ENCODE measurements at regions not wholly inside any gene's neighbourhood (a gene's known extent, or its start where the extent isn't known, plus 50 kb on each side); places are given as distances from the start of the nearest gene placed in this dataset.

DNA sequence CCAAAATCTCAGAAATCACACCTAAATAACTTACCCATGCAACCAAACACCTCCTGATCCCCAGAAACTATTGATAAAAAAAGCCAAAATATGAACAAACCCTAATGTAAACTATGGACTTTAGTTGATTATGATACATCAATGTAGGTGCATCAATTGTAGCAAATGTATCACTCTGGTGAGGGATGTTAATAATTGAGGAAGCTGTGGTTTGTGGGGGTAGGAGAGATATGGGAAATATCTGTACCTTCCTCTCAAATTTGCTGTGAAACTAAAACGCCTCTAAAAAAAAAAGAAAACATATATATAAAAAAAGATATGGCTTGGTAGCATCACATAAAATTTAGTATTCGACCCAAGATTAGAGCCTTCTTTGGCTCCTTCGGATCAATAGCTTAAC is 144.3 kb upstream of the CPEB2 start:
- Mint-ChIP-seq H3K36me3 (ENCODE audit: low read depth) (peaks cover 7% of the 10 kb centered on the region), H3K9me3 (peaks cover 23% of the 10 kb centered on the region), H3K4me1 (ENCODE audit: low read depth) (peaks cover 54% of the 10 kb centered on the region), H3K27me3 (ENCODE audit: insufficient read depth) (peaks cover 2% of the 10 kb centered on the region), H3K27ac (no peak overlapping the region), H3K4me3 (no peak overlapping the region)
- DNase-seq (ENCODE audit: low spot score) = no peak
- intact Hi-C loops (cut with micrococcal nuclease) = loop anchor here (2.0 to 5.0 kb wide), 5 partner anchors 63 to 1231 kb away; partner anchors contain the start of genes BOD1L1 and FBXL5

DNA sequence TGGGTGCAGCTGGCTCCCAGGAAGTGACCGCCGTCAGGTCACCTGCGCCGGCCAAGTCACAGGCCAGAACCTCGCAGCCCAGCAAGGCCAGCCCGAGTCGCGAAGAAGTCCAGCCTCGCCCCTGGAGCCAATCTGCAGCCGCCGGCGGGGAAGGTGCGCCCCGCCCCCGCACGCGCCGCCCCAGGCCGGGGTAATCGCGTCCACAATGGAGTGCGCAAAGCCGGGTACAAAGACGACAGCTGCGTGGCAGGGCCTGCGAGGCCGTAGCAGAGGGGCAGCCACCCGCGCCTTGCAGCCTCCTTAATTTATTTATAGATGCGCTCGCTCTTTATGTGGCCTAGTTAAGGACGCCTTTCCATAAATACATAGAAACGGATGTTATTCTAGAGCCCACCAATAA is 139.4 kb upstream of the CPEB2 start:
- H3K27me3 Mint-ChIP-seq (ENCODE audit: insufficient read depth) = peaks cover 10% of the 10 kb centered on the region

DNA sequence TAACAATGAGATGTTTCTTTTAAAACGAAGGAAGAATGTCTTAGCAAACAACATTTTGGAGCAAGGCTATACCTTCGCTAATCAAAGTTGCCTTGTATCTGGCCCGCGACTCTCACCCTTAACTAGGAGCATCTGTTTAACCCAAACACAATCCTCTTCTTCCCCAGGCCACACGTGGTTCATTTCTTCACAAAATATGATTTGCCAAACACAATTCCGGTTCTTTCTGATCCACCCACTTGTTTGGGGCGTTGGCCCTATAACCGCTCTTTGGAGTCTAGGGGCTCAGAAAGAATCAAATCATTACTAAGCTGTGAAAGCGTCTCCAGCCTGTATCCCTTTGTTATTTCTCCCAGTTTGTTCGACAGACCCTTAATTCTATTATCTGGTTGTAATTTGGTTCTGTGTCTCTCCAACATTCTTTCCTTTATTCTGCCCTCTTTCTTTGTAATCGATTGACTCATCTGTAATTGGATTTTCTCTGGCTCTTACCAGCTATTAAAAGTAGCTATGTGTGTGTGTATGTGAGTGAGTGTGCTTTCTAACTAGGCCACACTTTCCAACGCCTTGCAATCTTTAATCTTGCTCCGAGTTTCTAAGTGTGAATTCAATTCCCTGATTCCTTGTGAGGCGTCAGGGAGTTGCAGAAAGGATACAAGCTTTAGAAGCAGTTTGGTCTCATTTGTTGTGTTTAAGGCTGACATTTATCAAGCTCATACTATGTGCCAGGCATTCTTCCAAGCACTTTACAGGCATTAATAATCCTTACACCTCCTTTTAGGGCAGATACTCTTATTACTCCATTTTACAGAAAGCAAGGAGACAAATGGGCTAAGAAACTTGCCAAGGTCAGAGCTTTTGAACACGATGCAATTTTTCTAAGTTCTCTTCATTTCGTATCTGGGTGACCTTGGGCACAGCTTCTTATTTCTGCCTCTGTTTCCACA is 138.6 kb upstream of the CPEB2 start:
- Mint-ChIP-seq H3K27ac (no peak overlapping the region), H3K9me3 (no peaks in the 10 kb centered on the region), H3K36me3 (ENCODE audit: low read depth) (no peaks in the 10 kb centered on the region), H3K4me3 (no peak overlapping the region), H3K4me1 (ENCODE audit: low read depth) (peaks cover 15% of the 10 kb centered on the region), H3K27me3 (ENCODE audit: insufficient read depth) (peaks cover 13% of the 10 kb centered on the region)
- no peak for DNase-seq (ENCODE audit: low spot score)
- intact Hi-C loops (cut with micrococcal nuclease) = no loop called here

More for the DNA sequence above, 139.4 kb upstream of the CPEB2 start:
- peaks cover 15% of the 10 kb centered on the region for H3K4me1 Mint-ChIP-seq (ENCODE audit: low read depth)
- no peaks in the 10 kb centered on the region for H3K36me3 Mint-ChIP-seq (ENCODE audit: low read depth)
- no peak overlapping the region for H3K4me3 Mint-ChIP-seq
- no peak for DNase-seq (ENCODE audit: low spot score)
- H3K27ac Mint-ChIP-seq = no peak overlapping the region
- intact Hi-C loops (cut with micrococcal nuclease) = no loop called here
- H3K9me3 Mint-ChIP-seq = no peaks in the 10 kb centered on the region

DNA sequence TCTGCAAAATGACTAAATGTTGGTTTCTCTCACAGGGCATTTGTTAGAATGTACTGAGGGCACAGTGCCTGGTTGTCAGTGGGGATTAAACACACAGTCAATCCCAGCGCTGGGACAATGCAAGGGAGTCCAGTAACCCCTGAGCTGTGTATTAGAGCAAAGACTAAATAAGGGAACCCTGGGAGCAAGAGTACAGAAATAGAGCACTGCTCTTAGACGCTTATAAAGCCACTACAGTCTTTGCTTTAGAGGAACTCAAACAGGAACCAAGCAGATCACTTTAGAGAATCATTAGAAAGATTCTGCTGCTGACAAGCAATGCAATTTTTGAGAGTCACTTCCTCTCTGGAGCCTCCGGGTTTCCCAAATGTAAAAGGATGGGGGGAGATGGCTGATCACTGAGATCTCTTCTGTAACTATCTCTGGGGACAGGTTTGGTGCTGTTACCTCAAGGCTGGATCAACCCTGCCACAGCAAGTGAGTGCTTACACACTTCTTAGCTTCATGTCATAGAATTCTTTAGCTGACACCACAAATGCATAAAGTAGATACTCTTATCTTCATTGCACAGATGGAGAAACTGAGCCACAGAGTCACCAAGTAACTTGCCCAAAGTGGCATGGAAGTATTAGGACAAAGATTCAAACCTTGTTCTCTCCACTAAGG is 137.8 kb upstream of the CPEB2 start:
- Mint-ChIP-seq H3K4me1 (ENCODE audit: low read depth) (peaks cover 8% of the 10 kb centered on the region), H3K27ac (no peak overlapping the region), H3K4me3 (no peak overlapping the region), H3K36me3 (ENCODE audit: low read depth) (no peaks in the 10 kb centered on the region), H3K9me3 (no peaks in the 10 kb centered on the region), H3K27me3 (ENCODE audit: insufficient read depth) (peaks cover 13% of the 10 kb centered on the region)
- intact Hi-C loops (cut with micrococcal nuclease) = no loop called here
- DNase-seq (ENCODE audit: low spot score) = no peak

DNA sequence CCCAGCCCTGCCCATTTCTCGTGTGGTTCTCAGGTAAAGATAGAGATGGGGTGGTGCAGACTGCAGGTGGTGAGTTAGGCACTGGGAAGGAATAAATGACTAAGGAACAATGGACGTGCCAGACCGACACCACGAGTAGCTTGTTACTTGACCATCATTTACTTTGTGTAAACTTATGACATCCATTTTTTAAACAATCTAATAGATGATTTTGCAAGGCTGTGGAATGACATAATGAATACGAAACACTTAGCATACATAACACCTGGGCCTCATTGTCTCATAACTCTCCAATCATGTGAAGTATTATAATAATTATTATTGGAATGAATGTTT is 137.3 kb upstream of the CPEB2 start:
- H3K27ac Mint-ChIP-seq = no peak overlapping the region
- no peaks in the 10 kb centered on the region for H3K36me3 Mint-ChIP-seq (ENCODE audit: low read depth)
- no peak for DNase-seq (ENCODE audit: low spot score)
- intact Hi-C loops (cut with micrococcal nuclease) = no loop called here
- peaks cover 7% of the 10 kb centered on the region for H3K4me1 Mint-ChIP-seq (ENCODE audit: low read depth)
- no peaks in the 10 kb centered on the region for H3K9me3 Mint-ChIP-seq
- no peak overlapping the region for H3K4me3 Mint-ChIP-seq
- H3K27me3 Mint-ChIP-seq (ENCODE audit: insufficient read depth) = peaks cover 13% of the 10 kb centered on the region

DNA sequence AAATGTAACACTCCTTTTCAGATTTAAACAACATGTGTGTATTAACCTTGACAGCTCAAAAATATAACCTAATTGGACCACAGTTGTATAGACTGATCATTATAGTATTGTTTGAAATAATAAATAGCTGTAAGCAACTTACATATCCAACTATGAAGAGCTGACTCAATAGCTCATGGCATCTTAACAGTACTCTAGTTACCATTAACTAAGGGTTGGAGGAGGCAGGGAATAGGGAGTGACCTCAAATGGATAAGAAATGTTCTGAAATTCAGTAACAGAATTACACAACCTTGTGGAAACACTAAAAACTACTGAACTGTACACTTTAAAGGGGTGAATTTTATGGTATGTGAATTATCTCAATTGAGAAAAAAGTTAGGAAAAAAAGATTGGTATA is 136.5 kb upstream of the CPEB2 start:
- H3K4me1 Mint-ChIP-seq (ENCODE audit: low read depth) = peaks cover 7% of the 10 kb centered on the region
- no peaks in the 10 kb centered on the region for H3K9me3 Mint-ChIP-seq
- DNase-seq (ENCODE audit: low spot score) = no peak
- no peaks in the 10 kb centered on the region for H3K36me3 Mint-ChIP-seq (ENCODE audit: low read depth)
- intact Hi-C loops (cut with micrococcal nuclease) = no loop called here
- H3K27me3 Mint-ChIP-seq (ENCODE audit: insufficient read depth) = peaks cover 13% of the 10 kb centered on the region
- no peak overlapping the region for H3K4me3 Mint-ChIP-seq
- H3K27ac Mint-ChIP-seq = no peak overlapping the region

DNA sequence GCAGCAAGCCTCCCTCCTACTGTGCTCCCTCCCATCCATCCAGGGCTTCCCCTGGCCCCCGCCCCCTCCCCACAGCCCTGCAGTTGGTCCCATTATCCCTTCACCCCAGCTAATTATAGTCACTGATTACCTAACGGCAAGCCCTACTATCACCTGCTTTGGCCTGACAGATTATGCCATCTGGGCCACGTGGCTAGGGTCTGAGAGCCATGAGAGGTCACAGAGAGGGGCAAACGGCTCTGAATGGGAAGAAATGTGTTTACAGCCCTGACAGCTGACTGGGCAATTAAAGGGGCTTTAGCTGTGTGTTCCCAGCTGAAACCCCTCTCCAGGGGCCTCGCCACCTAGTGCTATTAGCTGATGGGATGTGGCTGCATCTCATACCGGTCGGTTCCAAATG is 134.4 kb upstream of the CPEB2 start:
- peaks cover 11% of the 10 kb centered on the region for H3K27me3 Mint-ChIP-seq (ENCODE audit: insufficient read depth)
- no peaks in the 10 kb centered on the region for H3K9me3 Mint-ChIP-seq
- H3K4me1 Mint-ChIP-seq (ENCODE audit: low read depth) = peaks cover 3% of the 10 kb centered on the region
- no peaks in the 10 kb centered on the region for H3K36me3 Mint-ChIP-seq (ENCODE audit: low read depth)
- no peak overlapping the region for H3K27ac Mint-ChIP-seq
- no peak for DNase-seq (ENCODE audit: low spot score)
- H3K4me3 Mint-ChIP-seq = no peak overlapping the region
- intact Hi-C loops (cut with micrococcal nuclease) = no loop called here

DNA sequence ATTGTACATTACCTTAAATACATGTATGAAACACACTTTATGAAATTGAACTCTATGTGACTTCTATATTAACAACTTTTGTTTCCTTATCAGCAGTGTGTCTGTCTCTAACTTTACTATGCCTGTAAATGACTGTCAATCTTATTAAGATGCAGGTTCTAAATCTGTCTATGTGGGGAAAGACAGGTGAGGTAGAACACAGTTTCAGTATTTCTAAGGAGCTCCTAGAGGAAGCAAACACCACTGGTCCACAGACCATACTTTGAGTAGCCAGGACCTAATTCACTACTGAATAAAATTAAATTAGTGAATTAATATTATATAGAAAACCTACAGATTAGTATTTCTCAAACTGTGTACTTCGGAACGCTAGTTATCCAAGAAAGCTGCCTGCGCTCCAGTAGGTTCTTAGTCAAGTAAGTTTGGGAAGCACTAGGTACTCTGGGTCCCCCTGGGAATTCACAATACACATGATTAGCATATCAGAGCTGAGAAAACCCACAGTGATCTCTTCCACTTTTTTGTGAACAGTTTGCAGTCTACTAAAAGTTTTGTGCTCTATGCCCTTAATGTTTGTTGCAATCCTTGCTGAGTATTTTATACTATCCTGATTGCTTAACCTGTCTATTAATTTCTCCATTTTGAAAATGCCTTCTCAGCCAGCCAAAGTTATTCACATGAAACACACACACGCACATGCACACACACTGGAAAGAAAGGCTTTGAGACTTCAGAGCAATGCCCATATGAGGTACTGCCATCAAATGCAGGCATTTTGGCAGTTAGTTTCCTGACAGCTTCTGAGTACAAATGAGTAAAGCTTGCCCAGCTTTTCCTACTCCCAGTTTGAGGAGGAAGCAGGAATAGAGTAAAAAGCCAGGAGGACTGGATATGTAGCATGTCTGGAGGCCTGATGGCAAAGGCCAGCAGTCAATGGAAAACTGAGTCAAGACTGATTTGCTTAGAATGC is 133.6 kb upstream of the CPEB2 start:
- no peak for DNase-seq (ENCODE audit: low spot score)
- Mint-ChIP-seq H3K4me3 (no peak overlapping the region), H3K4me1 (ENCODE audit: low read depth) (peaks cover 3% of the 10 kb centered on the region), H3K36me3 (ENCODE audit: low read depth) (no peaks in the 10 kb centered on the region), H3K27me3 (ENCODE audit: insufficient read depth) (peaks cover 7% of the 10 kb centered on the region), H3K27ac (no peak overlapping the region), H3K9me3 (no peaks in the 10 kb centered on the region)
- intact Hi-C loops (cut with micrococcal nuclease) = no loop called here

DNA sequence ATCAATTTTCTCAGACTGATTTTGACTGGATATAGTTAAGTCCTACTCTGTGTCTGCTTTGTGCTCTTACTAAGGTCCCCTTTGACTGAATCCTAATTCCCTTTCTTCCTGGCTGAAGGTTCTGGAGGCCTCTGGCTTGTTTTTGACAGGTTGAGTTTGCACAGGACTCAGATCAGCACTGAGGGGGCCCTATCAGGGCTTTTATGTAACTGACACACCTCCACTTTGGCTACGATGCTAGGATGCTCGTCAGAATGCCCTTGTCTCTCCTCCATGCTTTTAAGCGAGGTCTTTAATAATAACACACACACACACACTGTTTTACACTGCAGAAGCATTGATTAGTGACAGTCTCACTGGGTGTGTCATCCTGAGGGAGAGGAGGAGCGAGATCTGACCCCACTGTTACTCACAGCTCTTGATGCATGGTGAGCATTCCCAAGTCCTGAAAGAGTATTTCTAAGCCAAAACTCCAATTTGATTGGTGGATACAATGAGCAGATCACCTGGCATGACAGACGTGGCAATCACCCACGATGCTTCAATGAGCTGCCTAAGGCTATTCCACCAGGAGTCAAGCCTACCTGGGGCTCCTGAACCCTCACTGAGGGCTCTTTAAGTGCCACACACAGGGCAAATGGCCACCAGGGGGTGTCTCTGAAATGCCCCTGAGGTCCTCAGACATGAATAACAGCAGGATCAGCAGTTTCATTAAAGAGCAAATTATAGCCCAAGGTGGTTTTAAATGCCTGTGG is 130.4 kb upstream of the CPEB2 start:
- no peak overlapping the region for H3K4me3 Mint-ChIP-seq
- H3K36me3 Mint-ChIP-seq (ENCODE audit: low read depth) = peaks cover 1% of the 10 kb centered on the region

DNA sequence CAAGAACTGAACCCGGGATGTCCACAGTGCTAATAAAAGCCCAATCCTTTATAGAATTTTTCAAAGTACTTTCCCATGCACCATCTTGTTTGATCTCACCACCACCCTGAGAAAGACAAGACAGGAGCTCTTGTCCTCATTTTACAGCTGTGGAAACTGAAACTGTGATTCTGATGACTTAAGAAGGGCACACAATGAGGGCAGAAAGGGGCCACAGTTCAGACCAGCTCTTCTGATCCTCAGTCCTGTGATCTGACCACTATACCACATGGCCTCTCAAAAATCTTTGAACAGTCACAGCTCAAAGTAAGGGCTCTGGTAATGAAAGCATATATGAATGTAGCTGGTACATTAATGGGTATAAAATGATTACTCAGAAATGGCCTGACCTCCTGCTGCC is 127.3 kb upstream of the CPEB2 start:
- no peaks in the 10 kb centered on the region for H3K27me3 Mint-ChIP-seq (ENCODE audit: insufficient read depth)
- H3K27ac Mint-ChIP-seq = no peak overlapping the region
- intact Hi-C loops (cut with micrococcal nuclease) = loop anchor here (1.0 to 5.0 kb wide), 2 partner anchors 19 to 127 kb away; partner anchors contain the start of gene CPEB2

More for the DNA sequence above, 130.4 kb upstream of the CPEB2 start:
- peaks cover 11% of the 10 kb centered on the region for H3K9me3 Mint-ChIP-seq
- no peak overlapping the region for H3K27ac Mint-ChIP-seq
- intact Hi-C loops (cut with micrococcal nuclease) = no loop called here
- no peak for DNase-seq (ENCODE audit: low spot score)
- H3K27me3 Mint-ChIP-seq (ENCODE audit: insufficient read depth) = peaks cover 3% of the 10 kb centered on the region
- peaks cover 18% of the 10 kb centered on the region for H3K4me1 Mint-ChIP-seq (ENCODE audit: low read depth)

DNA sequence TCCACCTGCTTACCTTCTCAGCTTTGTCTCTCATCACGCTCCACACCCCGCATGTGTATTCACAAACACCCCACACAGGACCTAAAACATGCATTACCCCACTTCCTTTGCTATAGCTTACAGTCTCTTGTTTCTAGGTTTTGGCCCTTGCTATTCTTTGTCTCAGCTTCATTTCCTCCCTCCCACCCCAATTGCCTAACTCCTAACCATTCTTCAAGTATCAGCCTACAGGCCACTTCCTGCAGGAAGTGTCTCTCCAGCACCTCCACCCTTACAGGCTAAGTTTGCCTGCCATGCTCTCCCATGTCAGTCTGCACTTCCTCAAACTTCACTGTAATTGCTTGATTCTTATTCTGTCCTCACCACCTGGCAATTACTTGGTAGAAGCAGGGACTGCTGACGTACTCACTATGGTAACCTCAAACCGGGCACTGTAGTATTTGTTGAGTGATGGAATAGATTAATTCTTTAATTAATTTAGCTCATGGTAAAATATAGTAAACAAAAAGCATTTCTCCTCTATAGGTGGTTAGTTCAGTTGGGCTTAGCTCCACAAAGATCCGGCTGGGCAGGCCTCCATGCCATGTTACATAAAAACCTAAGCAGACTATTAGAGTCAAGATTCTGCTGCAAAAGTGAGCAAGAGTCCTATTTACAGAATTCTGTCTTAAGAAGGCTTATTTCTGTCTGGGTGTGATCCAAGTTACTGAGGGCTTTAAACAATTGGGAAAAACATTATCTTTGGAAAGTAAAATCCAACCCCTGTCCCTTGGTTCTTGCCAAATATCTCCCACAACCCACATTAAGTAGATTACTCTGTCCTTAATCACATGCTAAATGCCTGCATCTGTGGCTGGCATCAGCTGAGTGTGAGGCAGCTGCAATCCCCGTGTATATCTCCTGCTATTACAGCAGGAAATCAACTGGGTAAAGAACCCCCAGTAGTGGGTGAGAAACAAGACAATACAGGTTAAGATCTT is 124.7 kb upstream of the CPEB2 start:
- peaks cover 16% of the 10 kb centered on the region for H3K9me3 Mint-ChIP-seq
- peak overlapping the region; percentile 27 for H3K4me3 Mint-ChIP-seq
- H3K27me3 Mint-ChIP-seq (ENCODE audit: insufficient read depth) = no peaks in the 10 kb centered on the region
- H3K27ac Mint-ChIP-seq = peak overlapping the region; percentile 64
- no peak for DNase-seq (ENCODE audit: low spot score)
- peaks cover 29% of the 10 kb centered on the region for H3K4me1 Mint-ChIP-seq (ENCODE audit: low read depth)
- intact Hi-C loops (cut with micrococcal nuclease) = loop anchor here (5.0 kb wide), 1 partner anchor 125 kb away; the partner anchor contains the start of gene CPEB2
- peaks cover 3% of the 10 kb centered on the region for H3K36me3 Mint-ChIP-seq (ENCODE audit: low read depth)

More for the DNA sequence above, 127.3 kb upstream of the CPEB2 start:
- peaks cover 3% of the 10 kb centered on the region for H3K36me3 Mint-ChIP-seq (ENCODE audit: low read depth)
- H3K4me3 Mint-ChIP-seq = no peak overlapping the region
- peaks cover 16% of the 10 kb centered on the region for H3K9me3 Mint-ChIP-seq
- no peak for DNase-seq (ENCODE audit: low spot score)
- peaks cover 29% of the 10 kb centered on the region for H3K4me1 Mint-ChIP-seq (ENCODE audit: low read depth)

All from activated T-helper 1 cell treated with anti-CD3 and anti-CD28 coated beads, Interleukin-12 subunit alpha, Interleukin-12 subunit beta, Interleukin-2, Interleukin-4 antibody, amounts not matched to agents 30 ng/mL and 10 ng/mL and 1 ng/mL, durations not matched to agents 14 hours and 24 hours and 36 hours (primary cell).